H9 (cell line): ENCODE measurements at regions not wholly inside any gene's neighbourhood (a gene's known extent, or its start where the extent isn't known, plus 50 kb on each side); places are given as distances from the start of the nearest gene placed in this dataset.

Source experiments
- DNase-seq: peaks from one replicate; pipeline ENCODE4 v3.0.0-alpha.2; 2017
- H2AFZ ChIP-seq: one replicate; pipeline ENCODE4 v1.6.1; 2013; ENCODE audit warnings: mild to moderate bottlenecking, low read length, control low read depth, moderate library complexity
- H2AK5ac ChIP-seq: 2 replicates; pipeline ENCODE4 v1.6.1; 2013; ENCODE audit warnings: low read length, control low read depth, mixed read lengths; ENCODE audit not compliant: insufficient read length
- H2BK120ac ChIP-seq: one replicate; pipeline ENCODE4 v1.6.1; 2013; ENCODE audit warnings: low read depth, mild to moderate bottlenecking, low read length, control low read depth, inconsistent platforms; ENCODE audit not compliant: poor library complexity, severe bottlenecking
- H2BK12ac ChIP-seq: 2 replicates; pipeline ENCODE4 v1.6.1; 2013; ENCODE audit warnings: low read length, control low read depth, mixed read lengths, low read depth; ENCODE audit not compliant: insufficient read length
- H2BK15ac ChIP-seq: 2 replicates; pipeline ENCODE4 v1.6.1; 2013; ENCODE audit warnings: low read depth, low read length, control low read depth
- H2BK20ac ChIP-seq: one replicate; pipeline ENCODE4 v1.6.1; 2013; ENCODE audit warnings: low read depth, mild to moderate bottlenecking, low read length, control low read depth, inconsistent platforms; ENCODE audit not compliant: poor library complexity, severe bottlenecking
- H2BK5ac ChIP-seq: 2 replicates; pipeline ENCODE4 v1.6.1; 2013; ENCODE audit warnings: low read length, control low read depth, mixed read lengths; ENCODE audit not compliant: insufficient read length
- H3K14ac ChIP-seq: 2 replicates; pipeline ENCODE4 v1.6.1; 2013; ENCODE audit warnings: low read length, control low read depth; ENCODE audit not compliant: insufficient read depth
- H3K18ac ChIP-seq: 2 replicates; pipeline ENCODE4 v1.6.1; 2013; ENCODE audit warnings: low read depth, mild to moderate bottlenecking, mixed read lengths, low read length, control low read depth; ENCODE audit not compliant: insufficient read length
- H3K23ac ChIP-seq: 2 replicates; pipeline ENCODE4 v1.6.1; 2013; ENCODE audit warnings: low read length, control low read depth, mixed read lengths, low read depth; ENCODE audit not compliant: insufficient read length
- H3K23me2 ChIP-seq: 2 replicates; pipeline ENCODE4 v1.6.1; 2013; ENCODE audit warnings: low read depth, mild to moderate bottlenecking, mixed read lengths, low read length, control low read depth; ENCODE audit not compliant: insufficient read length, poor library complexity, severe bottlenecking
- H3K27ac ChIP-seq: 2 replicates; pipeline ENCODE4 v1.5.1; 2013; ENCODE audit warnings: low read length, control low read depth, mixed read lengths, low read depth; ENCODE audit not compliant: insufficient read length
- H3K27me3 ChIP-seq: 2 replicates; pipeline ENCODE4 v1.6.1; 2013; ENCODE audit warnings: low read length, control low read depth, inconsistent platforms; ENCODE audit not compliant: insufficient read depth
- H3K4ac ChIP-seq: 2 replicates; pipeline ENCODE4 v1.6.1; 2013; ENCODE audit warnings: low read depth, mild to moderate bottlenecking, control low read depth, inconsistent platforms, low read length, moderate library complexity
- H3K4me1 ChIP-seq: 2 replicates; pipeline ENCODE4 v1.6.1; 2013; ENCODE audit warnings: low read length, control low read depth, inconsistent platforms; ENCODE audit not compliant: insufficient read depth
- H3K4me2 ChIP-seq: 2 replicates; pipeline ENCODE4 v1.6.1; 2013; ENCODE audit warnings: low read length, control low read depth, mixed read lengths; ENCODE audit not compliant: insufficient read length, insufficient read depth
- H3K56ac ChIP-seq: 2 replicates; pipeline ENCODE4 v1.6.1; 2013; ENCODE audit warnings: low read depth, mild to moderate bottlenecking, mixed read lengths, low read length, control low read depth; ENCODE audit not compliant: insufficient read length
- H3K79me1 ChIP-seq: 2 replicates; pipeline ENCODE4 v1.6.1; 2013; ENCODE audit warnings: low read depth, mild to moderate bottlenecking, moderate library complexity, low read length, control low read depth, inconsistent platforms; ENCODE audit not compliant: insufficient read depth, poor library complexity, severe bottlenecking
- H3K79me2 ChIP-seq: 2 replicates; pipeline ENCODE4 v1.6.1; 2013; ENCODE audit warnings: low read length, control low read depth, inconsistent platforms; ENCODE audit not compliant: insufficient read depth
- H3K9ac ChIP-seq: 2 replicates; pipeline ENCODE4 v1.6.1; 2013; ENCODE audit warnings: low read length, control low read depth, mixed read lengths; ENCODE audit not compliant: insufficient read length; ENCODE audit errors: extremely low read depth
- H3K9me3 ChIP-seq: one replicate; pipeline ENCODE4 v1.6.1; 2013; ENCODE audit warnings: low read depth, low read length, inconsistent platforms; ENCODE audit not compliant: control insufficient read depth
- H3T11ph ChIP-seq: one replicate; pipeline ENCODE4 v1.6.1; 2013; ENCODE audit warnings: mild to moderate bottlenecking, low read length, control low read depth, inconsistent platforms
- H4K20me1 ChIP-seq: one replicate; pipeline ENCODE4 v1.6.1; 2013; ENCODE audit not compliant: control insufficient read depth, insufficient read length, insufficient read depth
- H4K5ac ChIP-seq: 2 replicates; pipeline ENCODE4 v1.6.1; 2013; ENCODE audit warnings: low read depth, mild to moderate bottlenecking, mixed read lengths, low read length, control low read depth; ENCODE audit not compliant: insufficient read length
- H4K8ac ChIP-seq: replicated peaks from 2 replicates; pipeline ENCODE4 v1.6.1; 2013; ENCODE audit warnings: low read length, control low read depth, mixed read lengths, low read depth; ENCODE audit not compliant: insufficient read length
- H4K91ac ChIP-seq: 2 replicates; pipeline ENCODE4 v1.6.1; 2013; ENCODE audit warnings: low read depth, mild to moderate bottlenecking, moderate library complexity, mixed read lengths, low read length, control low read depth; ENCODE audit not compliant: insufficient read length
- H3K27ac Mint-ChIP-seq, 3 experiments: 2 replicates in 2 of 3; 3 replicates in 1 of 3; pipeline ENCODE4 v1.8.0; 2020 to 2021; ENCODE audit warnings: mixed read lengths in 3 of 3, mild to moderate bottlenecking in 1 of 3, moderate library complexity in 1 of 3
- H3K27me3 Mint-ChIP-seq: 2 replicates; pipeline ENCODE4 v1.8.0; 2021; ENCODE audit warnings: low read depth, mild to moderate bottlenecking, moderate library complexity, mixed read lengths
- H3K36me3 Mint-ChIP-seq, 3 experiments: 2 replicates in 2 of 3; 3 replicates in 1 of 3; pipeline ENCODE4 v1.8.0; 2020 to 2021; ENCODE audit warnings: low read depth in 3 of 3, mixed read lengths in 3 of 3; ENCODE audit not compliant: insufficient read depth in 1 of 3
- H3K4me1 Mint-ChIP-seq, 2 experiments: 2 replicates each; pipeline ENCODE4 v1.8.0; 2020; ENCODE audit warnings: mixed read lengths in 2 of 2
- H3K4me3 Mint-ChIP-seq, 2 experiments: 2 replicates in 1 of 2; 3 replicates in 1 of 2; pipeline ENCODE4 v1.8.0; 2020 to 2021; ENCODE audit warnings: mild to moderate bottlenecking in 2 of 2, mixed read lengths in 2 of 2, moderate library complexity in 1 of 2
- H3K9me3 Mint-ChIP-seq, 2 experiments: 2 replicates in 1 of 2; 3 replicates in 1 of 2; pipeline ENCODE4 v1.8.0; 2020; ENCODE audit warnings: mild to moderate bottlenecking in 2 of 2, mixed read lengths in 2 of 2, moderate library complexity in 1 of 2
- WGBS: extraction: QIAGEN DNeasy Blood & Tissue Kit; methylation state at CpG from one replicate; pipeline ENCODE4 v1.1.7; 2013; ENCODE audit warnings: missing lambda C conversion rate, low lambda C conversion rate, mixed read lengths; ENCODE audit not compliant: insufficient read length; ENCODE audit errors: extremely low coverage; 5-methylcytosine and 5-hydroxymethylcytosine counted together
- TF ChIP-seq, protein P1 (sequence below): fragments of 200-600 bp; sonication (generic); conservative IDR thresholded peaks from 3 replicates; pipeline ENCODE4 v1.8.0; 2021; ENCODE audit warnings: antibody characterized with exemption, mild to moderate bottlenecking

DNA sequence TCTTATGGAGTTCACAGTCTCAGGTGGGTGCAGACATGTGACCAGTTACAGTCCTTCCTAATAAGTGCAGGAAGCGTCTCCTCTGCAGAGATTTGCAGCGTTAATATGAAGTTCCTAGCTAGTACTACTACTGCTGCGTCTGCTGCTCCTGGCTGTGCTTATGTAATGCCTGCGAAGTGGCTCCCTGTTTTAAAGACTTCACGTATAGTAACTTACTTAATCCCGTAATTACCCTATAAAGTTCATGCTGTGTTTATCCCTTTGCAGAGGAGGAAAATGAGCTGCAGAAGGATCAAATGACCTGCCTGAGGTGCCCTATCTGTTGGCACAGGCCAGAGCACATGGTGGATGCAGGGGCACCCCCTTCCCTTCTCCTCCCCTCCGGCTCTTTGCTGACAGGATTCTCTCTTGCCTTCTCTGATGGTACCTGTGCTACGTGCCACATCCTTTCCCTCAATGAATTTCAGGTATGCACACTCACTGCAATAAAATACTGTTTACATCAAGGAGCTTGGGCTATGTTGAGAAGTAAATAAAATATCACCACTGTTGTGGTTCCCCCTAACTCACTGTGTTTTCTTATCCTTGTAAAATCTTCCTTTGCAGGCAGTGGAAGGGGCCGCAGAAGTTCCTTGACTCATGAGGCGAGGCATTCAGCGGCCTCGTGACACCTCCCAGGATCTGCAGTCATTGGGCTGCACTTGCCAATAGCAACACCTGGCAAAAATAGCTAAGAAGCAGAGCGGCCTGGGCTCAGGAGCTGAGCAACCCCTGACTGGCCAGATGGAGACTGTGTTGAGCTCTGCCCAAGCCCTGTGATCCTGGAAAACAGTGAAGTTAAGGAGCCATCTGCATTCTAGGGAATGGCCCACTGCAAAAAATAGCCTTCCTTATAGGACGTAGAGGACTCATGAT, 188.9 kb upstream of the ATP10A start:
- H3K27me3 ChIP-seq: no peaks in the 10 kb centered on the region
- no peak overlapping the region for H2BK15ac ChIP-seq
- H2AK5ac ChIP-seq: no peak overlapping the region
- TF ChIP-seq, protein P1, sequence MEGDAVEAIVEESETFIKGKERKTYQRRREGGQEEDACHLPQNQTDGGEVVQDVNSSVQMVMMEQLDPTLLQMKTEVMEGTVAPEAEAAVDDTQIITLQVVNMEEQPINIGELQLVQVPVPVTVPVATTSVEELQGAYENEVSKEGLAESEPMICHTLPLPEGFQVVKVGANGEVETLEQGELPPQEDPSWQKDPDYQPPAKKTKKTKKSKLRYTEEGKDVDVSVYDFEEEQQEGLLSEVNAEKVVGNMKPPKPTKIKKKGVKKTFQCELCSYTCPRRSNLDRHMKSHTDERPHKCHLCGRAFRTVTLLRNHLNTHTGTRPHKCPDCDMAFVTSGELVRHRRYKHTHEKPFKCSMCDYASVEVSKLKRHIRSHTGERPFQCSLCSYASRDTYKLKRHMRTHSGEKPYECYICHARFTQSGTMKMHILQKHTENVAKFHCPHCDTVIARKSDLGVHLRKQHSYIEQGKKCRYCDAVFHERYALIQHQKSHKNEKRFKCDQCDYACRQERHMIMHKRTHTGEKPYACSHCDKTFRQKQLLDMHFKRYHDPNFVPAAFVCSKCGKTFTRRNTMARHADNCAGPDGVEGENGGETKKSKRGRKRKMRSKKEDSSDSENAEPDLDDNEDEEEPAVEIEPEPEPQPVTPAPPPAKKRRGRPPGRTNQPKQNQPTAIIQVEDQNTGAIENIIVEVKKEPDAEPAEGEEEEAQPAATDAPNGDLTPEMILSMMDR: no peak
- no peak overlapping the region for H4K91ac ChIP-seq
- H3K4ac ChIP-seq: no peak overlapping the region
- H3K23ac ChIP-seq: no peak overlapping the region
- no peak overlapping the region for H3K18ac ChIP-seq
- H2AFZ ChIP-seq: no peak overlapping the region
- H2BK5ac ChIP-seq: no peak overlapping the region
- no peaks in the 10 kb centered on the region for H3K4me1 ChIP-seq
- no peaks in the 10 kb centered on the region for H4K20me1 ChIP-seq
- no peak overlapping the region for H4K5ac ChIP-seq
- H3K23me2 ChIP-seq: no peaks in the 10 kb centered on the region
- Mint-ChIP-seq H3K27ac (no peak overlapping the region), H3K4me3 (no peak overlapping the region), H3K9me3 (no peaks in the 10 kb centered on the region), H3K27me3 (peaks cover 1% of the 10 kb centered on the region), H3K36me3 (no peaks in the 10 kb centered on the region), H3K4me1 (peaks cover 6 to 14% of the 10 kb centered on the region in 2 experiments; a peak in 3 of 4 replicates)
- H3K9ac ChIP-seq: no peak overlapping the region
- no peak overlapping the region for H3K27ac ChIP-seq
- H3T11ph ChIP-seq: no peak overlapping the region
- no peak overlapping the region for H2BK20ac ChIP-seq
- H2BK120ac ChIP-seq: no peak overlapping the region
- H3K79me1 ChIP-seq: no peaks in the 10 kb centered on the region
- DNase-seq: no peak
- H3K56ac ChIP-seq: no peak overlapping the region
- H2BK12ac ChIP-seq: no peak overlapping the region
- H3K14ac ChIP-seq: no peak overlapping the region; the same call in 1 of the 2 replicates
- no peaks in the 10 kb centered on the region for H3K9me3 ChIP-seq
- no peaks in the 10 kb centered on the region for H3K79me2 ChIP-seq
- no peak overlapping the region for H4K8ac ChIP-seq
- no peak overlapping the region for H3K4me2 ChIP-seq
- WGBS: no CpG with 5 or more reads among the region's 14 CpGs
